ENCODE measurements at regions not wholly inside any gene's neighbourhood (a gene's known extent, or its start where the extent isn't known, plus 50 kb on each side); places are given as distances from the start of the nearest gene placed in this dataset.
A peak's percentile ranks its signal among the peaks of the same experiment; 100 is the strongest.

DNA sequence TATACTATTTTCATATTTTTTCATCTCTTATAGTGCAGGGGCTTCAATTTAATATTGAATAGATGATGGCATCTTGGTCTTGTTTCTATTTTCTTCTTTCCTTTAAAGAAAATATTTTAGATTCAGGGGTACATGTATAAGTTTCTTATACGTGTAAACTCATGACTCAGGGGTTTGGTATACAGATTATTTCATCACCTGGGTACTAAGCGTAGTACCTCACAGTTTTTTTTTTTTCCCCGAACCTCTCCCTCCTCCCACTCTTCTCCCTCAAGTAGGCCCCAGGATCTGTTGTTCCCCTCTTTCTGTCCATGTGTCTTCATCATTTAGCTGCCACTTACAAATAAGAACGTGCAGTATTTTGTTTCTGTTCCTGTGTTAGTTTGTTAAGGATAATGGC, 172.6 kb downstream of the TMTC3 start:
- Mint-ChIP-seq H3K4me3 (ENCODE audit: unreplicated experiment) (no peak overlapping the region), H3K36me3 (ENCODE audit: low read depth, unreplicated experiment) (no peaks in the 10 kb centered on the region), H3K4me1 (ENCODE audit: low read depth, unreplicated experiment) (peaks cover 6% of the 10 kb centered on the region), H3K9me3 (ENCODE audit: unreplicated experiment) (no peaks in the 10 kb centered on the region), H3K27me3 (ENCODE audit: low read depth, unreplicated experiment) (no peaks in the 10 kb centered on the region), H3K27ac (ENCODE audit: unreplicated experiment) (no peak overlapping the region)
- H3K4me3 ChIP-seq (ENCODE audit: insufficient read depth, low read depth, low read length) = no peak overlapping the region
- H3K9ac ChIP-seq (ENCODE audit: low read length) = no peak overlapping the region
- no peak overlapping the region for H3K27ac ChIP-seq (ENCODE audit: low read depth, low read length)
- H3K4me2 ChIP-seq (ENCODE audit: low read length) = no peak overlapping the region
- no peaks in the 10 kb centered on the region for H3K79me2 ChIP-seq (ENCODE audit: insufficient read depth, low read length)
- no peak for TF ChIP-seq EZH2 (IDR thresholded peaks at IDR 0.05; ENCODE audit: insufficient read depth, low read length)
- TF ChIP-seq, protein P1, sequence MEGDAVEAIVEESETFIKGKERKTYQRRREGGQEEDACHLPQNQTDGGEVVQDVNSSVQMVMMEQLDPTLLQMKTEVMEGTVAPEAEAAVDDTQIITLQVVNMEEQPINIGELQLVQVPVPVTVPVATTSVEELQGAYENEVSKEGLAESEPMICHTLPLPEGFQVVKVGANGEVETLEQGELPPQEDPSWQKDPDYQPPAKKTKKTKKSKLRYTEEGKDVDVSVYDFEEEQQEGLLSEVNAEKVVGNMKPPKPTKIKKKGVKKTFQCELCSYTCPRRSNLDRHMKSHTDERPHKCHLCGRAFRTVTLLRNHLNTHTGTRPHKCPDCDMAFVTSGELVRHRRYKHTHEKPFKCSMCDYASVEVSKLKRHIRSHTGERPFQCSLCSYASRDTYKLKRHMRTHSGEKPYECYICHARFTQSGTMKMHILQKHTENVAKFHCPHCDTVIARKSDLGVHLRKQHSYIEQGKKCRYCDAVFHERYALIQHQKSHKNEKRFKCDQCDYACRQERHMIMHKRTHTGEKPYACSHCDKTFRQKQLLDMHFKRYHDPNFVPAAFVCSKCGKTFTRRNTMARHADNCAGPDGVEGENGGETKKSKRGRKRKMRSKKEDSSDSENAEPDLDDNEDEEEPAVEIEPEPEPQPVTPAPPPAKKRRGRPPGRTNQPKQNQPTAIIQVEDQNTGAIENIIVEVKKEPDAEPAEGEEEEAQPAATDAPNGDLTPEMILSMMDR (IDR thresholded peaks at IDR 0.05; ENCODE audit: insufficient read depth, low read depth, low read length) = no peak
- no peaks in the 10 kb centered on the region for H3K9me3 ChIP-seq (ENCODE audit: insufficient read depth, low read depth, low read length)
- no peaks in the 10 kb centered on the region for H3K36me3 ChIP-seq (ENCODE audit: insufficient read depth, low read length)
- FAIRE-seq = no peak
- no peak overlapping the region for H2AFZ ChIP-seq (ENCODE audit: low read depth, low read length)
- DNase-seq (ENCODE audit: low read depth) = no peak
- H4K20me1 ChIP-seq (ENCODE audit: insufficient read depth, low read length) = no peaks in the 10 kb centered on the region
- peaks cover 12% of the 10 kb centered on the region for H3K4me1 ChIP-seq (ENCODE audit: insufficient read depth, low read length)
- no peaks in the 10 kb centered on the region for H3K27me3 ChIP-seq (ENCODE audit: insufficient read depth, low read length)

DNA sequence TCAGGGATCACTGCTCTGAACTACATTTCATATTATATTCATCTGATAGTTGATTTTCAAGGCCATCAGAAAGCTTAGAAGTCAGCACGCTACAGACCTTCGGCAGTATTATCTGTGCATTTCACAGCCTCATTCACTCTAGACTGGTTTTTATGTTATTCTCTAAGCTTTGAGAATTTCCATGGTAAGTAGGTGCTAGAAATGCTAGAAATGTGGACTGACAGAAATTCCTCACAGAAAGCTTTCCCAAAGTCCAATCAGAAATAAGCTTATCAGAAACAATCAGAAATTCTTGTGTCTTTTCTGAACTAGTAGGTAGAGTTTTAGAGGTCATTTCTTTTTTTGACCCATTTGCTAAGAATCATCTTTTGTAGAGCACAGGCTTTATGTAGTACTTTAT, 176.6 kb downstream of the TMTC3 start:
- H3K4me1 Mint-ChIP-seq (ENCODE audit: low read depth, unreplicated experiment) = no peaks in the 10 kb centered on the region
- peak; percentile 49 for FAIRE-seq

More for the DNA sequence above, 176.6 kb downstream of the TMTC3 start:
- Histone ChIP-seq H3K9ac (ENCODE audit: low read length) (no peak overlapping the region), H3K79me2 (ENCODE audit: insufficient read depth, low read length) (no peaks in the 10 kb centered on the region), H3K27ac (ENCODE audit: low read depth, low read length) (no peak overlapping the region), H3K36me3 (ENCODE audit: insufficient read depth, low read length) (no peaks in the 10 kb centered on the region), H3K4me3 (ENCODE audit: insufficient read depth, low read depth, low read length) (no peak overlapping the region), H3K4me2 (ENCODE audit: low read length) (no peak overlapping the region), H3K27me3 (ENCODE audit: insufficient read depth, low read length) (no peaks in the 10 kb centered on the region), H3K9me3 (ENCODE audit: insufficient read depth, low read depth, low read length) (no peaks in the 10 kb centered on the region), H3K4me1 (ENCODE audit: insufficient read depth, low read length) (no peaks in the 10 kb centered on the region), H2AFZ (ENCODE audit: low read depth, low read length) (no peak overlapping the region), H4K20me1 (ENCODE audit: insufficient read depth, low read length) (no peaks in the 10 kb centered on the region)
- no peak for TF ChIP-seq EZH2 (IDR thresholded peaks at IDR 0.05; ENCODE audit: insufficient read depth, low read length)
- TF ChIP-seq, protein P1 (IDR thresholded peaks at IDR 0.05; ENCODE audit: insufficient read depth, low read depth, low read length) = no peak
- H3K4me3 Mint-ChIP-seq (ENCODE audit: unreplicated experiment) = no peak overlapping the region
- no peaks in the 10 kb centered on the region for H3K9me3 Mint-ChIP-seq (ENCODE audit: unreplicated experiment)
- H3K27me3 Mint-ChIP-seq (ENCODE audit: low read depth, unreplicated experiment) = no peaks in the 10 kb centered on the region
- H3K36me3 Mint-ChIP-seq (ENCODE audit: low read depth, unreplicated experiment) = no peaks in the 10 kb centered on the region
- no peak for DNase-seq (ENCODE audit: low read depth)
- no peak overlapping the region for H3K27ac Mint-ChIP-seq (ENCODE audit: unreplicated experiment)

Measured in astrocyte (in vitro differentiated cells and primary cell).